GM06990 (cell line): ENCODE measurements at regions not wholly inside any gene's neighbourhood (a gene's known extent, or its start where the extent isn't known, plus 50 kb on each side); places are given as distances from the start of the nearest gene placed in this dataset.

Experiments
- DNase-seq: peaks from one replicate; pipeline ENCODE4 v3.0.0-alpha.2; 2011; ENCODE audit not compliant: insufficient read length; ENCODE audit errors: extremely low read depth
- H3K27me3 ChIP-seq: replicated peaks from 2 replicates; pipeline ENCODE4 v1.6.0; 2011; ENCODE audit warnings: low read length; ENCODE audit not compliant: control insufficient read depth, insufficient read depth
- H3K36me3 ChIP-seq: 2 replicates; pipeline ENCODE4 v1.5.1; 2011; ENCODE audit warnings: low read length; ENCODE audit not compliant: control insufficient read depth, insufficient read depth
- H3K4me3 ChIP-seq: replicated peaks from 2 replicates; pipeline ENCODE4 v1.5.1; 2011; ENCODE audit warnings: low read depth, mild to moderate bottlenecking, control low read depth, low read length
- TF ChIP-seq, protein P1 (sequence below): IDR thresholded peaks from 2 replicates; pipeline ENCODE4 v1.5.1; 2011; ENCODE audit warnings: low read length, control low read depth, mild to moderate bottlenecking, inconsistent platforms; ENCODE audit not compliant: insufficient read depth, poor library complexity, severe bottlenecking

DNA sequence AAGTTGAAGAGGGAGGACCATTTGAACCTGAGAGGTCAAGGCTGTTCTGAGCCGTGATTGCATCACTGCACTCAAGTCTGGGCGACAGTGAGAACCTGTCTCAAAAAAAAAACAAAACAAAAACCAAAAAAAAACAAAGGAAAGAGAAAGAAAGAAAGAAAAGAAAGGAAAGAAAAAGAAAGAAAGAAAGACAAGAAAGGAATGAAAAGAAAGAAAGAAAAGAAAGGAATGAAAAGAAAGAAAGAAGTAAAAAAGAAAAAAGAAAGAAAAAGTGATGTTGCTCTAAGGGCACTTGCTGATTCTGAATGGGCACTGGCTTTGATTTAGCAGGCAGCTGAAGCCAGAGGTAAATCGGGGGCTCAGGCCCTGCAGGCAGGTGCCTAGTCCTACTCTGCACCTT lies 161.0 kb downstream of the MCHR2 start:
- Histone ChIP-seq H3K4me3 (no peak overlapping the region), H3K27me3 (no peaks in the 10 kb centered on the region), H3K36me3 (no peaks in the 10 kb centered on the region)
- DNase-seq: no peak
- TF ChIP-seq, protein P1, sequence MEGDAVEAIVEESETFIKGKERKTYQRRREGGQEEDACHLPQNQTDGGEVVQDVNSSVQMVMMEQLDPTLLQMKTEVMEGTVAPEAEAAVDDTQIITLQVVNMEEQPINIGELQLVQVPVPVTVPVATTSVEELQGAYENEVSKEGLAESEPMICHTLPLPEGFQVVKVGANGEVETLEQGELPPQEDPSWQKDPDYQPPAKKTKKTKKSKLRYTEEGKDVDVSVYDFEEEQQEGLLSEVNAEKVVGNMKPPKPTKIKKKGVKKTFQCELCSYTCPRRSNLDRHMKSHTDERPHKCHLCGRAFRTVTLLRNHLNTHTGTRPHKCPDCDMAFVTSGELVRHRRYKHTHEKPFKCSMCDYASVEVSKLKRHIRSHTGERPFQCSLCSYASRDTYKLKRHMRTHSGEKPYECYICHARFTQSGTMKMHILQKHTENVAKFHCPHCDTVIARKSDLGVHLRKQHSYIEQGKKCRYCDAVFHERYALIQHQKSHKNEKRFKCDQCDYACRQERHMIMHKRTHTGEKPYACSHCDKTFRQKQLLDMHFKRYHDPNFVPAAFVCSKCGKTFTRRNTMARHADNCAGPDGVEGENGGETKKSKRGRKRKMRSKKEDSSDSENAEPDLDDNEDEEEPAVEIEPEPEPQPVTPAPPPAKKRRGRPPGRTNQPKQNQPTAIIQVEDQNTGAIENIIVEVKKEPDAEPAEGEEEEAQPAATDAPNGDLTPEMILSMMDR: no peak

DNA sequence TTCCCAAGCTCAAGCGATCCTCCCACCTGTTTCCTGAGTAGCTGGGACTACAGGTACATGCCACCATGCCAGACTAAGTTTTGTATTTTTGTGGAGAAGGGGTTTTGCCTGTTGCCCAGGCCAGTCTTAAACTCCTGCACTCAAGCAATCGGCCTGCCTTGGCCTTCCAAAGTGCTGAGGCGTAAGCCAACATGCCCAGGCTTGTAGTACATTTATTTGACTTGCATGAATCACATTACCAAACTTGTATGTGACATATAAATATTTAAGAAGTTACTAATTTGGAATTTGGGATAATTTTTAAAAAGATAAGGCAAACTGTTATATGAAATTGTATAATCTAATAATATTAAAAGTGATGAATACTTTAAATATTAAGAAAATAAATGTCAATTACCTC lies 157.6 kb downstream of the MCHR2 start:
- H3K4me3 ChIP-seq: no peak overlapping the region
- no peak for DNase-seq
- H3K36me3 ChIP-seq: no peaks in the 10 kb centered on the region
- no peaks in the 10 kb centered on the region for H3K27me3 ChIP-seq
- TF ChIP-seq, protein P1: no peak

DNA sequence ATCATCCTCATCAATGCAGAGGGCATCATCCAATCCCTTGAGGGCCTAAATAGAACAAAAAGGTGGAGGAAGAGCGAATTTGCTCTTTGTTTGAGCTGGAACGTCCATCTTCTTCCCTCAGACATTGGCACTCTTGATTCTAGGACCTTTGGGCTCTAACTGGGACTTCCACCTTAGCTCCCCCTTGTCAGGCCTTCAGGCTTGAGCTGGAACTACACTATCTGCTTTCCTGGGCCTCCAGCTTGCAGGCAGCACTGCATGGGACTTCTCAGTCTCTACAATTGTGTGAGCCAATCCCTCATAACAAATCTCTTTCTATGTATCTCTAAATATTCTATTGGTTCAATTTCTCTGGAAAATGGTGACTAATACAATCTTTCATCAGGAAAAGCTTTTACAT lies 155.4 kb downstream of the MCHR2 start:
- no peak overlapping the region for H3K4me3 ChIP-seq
- TF ChIP-seq, protein P1: no peak
- H3K36me3 ChIP-seq: no peaks in the 10 kb centered on the region
- no peak for DNase-seq
- no peaks in the 10 kb centered on the region for H3K27me3 ChIP-seq

DNA sequence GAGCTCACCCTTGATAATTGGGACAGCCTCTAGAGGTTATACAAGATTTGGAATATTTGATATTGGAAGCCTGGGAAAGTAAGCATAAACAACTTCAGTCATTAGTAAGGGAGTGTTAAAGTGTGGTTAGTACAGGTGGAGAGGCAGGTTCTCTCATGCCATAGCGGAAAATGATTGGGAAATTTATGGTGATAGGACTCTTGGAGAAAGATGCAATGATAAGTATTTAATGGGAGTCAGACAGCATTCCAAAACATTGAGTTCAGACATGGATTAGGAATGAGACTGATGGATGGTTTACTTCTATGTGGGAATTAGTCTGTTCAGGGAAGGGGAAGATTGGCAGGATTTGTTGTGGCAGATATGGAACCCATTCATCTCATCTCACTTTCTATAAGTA lies 152.7 kb downstream of the MCHR2 start:
- no peak overlapping the region for H3K4me3 ChIP-seq
- TF ChIP-seq, protein P1: no peak
- no peaks in the 10 kb centered on the region for H3K27me3 ChIP-seq
- H3K36me3 ChIP-seq: no peaks in the 10 kb centered on the region
- no peak for DNase-seq

DNA sequence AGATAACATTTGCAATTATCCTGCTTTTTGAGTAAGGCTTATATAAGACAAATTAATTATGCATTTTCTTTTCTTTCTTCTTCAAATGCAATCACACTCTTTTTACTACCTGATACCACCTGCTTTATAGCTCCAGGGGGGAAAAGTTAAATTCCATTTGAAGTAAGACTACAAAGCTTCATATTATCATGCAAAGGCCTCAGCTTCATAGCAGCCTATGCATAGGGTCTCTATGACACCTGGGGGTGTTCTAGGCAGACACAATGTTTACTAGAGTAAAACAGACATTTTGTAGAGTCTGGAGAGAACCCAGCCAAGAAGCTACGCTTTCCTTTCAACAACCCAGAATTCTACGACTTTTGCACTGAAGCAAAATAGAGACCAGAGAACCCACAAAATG lies 148.0 kb downstream of the MCHR2 start:
- TF ChIP-seq, protein P1: no peak
- H3K36me3 ChIP-seq: no peaks in the 10 kb centered on the region

DNA sequence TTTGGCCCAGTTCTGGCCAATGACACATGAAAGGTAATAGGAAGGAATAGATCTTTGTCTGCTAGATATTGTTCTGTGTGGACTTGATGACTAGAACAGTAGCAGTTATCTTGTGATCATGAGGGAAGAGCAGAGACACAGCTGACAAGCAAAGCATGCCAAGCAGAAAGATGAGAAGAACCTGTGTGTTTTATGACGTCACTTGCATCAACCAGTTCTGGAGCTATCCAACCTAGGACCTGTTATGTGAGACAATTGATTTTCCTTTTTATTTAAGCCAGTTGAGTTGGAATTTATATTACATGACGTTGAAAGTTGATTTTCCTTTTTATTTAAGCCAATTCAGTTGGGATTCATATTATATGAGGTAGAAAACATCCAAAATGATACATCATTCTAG lies 143.2 kb downstream of the MCHR2 start:
- Histone ChIP-seq H3K27me3 (no peaks in the 10 kb centered on the region; the same call in 1 of the 2 replicates), H3K4me3 (no peak overlapping the region), H3K36me3 (no peaks in the 10 kb centered on the region)
- no peak for DNase-seq
- TF ChIP-seq, protein P1: no peak

More for the DNA sequence above, 148.0 kb downstream of the MCHR2 start:
- no peaks in the 10 kb centered on the region for H3K27me3 ChIP-seq
- DNase-seq: no peak
- H3K4me3 ChIP-seq: no peak overlapping the region
